ENCODE measurements at regions not wholly inside any gene's neighbourhood (a gene's known extent, or its start where the extent isn't known, plus 50 kb on each side); places are given as distances from the start of the nearest gene placed in this dataset.

DNA sequence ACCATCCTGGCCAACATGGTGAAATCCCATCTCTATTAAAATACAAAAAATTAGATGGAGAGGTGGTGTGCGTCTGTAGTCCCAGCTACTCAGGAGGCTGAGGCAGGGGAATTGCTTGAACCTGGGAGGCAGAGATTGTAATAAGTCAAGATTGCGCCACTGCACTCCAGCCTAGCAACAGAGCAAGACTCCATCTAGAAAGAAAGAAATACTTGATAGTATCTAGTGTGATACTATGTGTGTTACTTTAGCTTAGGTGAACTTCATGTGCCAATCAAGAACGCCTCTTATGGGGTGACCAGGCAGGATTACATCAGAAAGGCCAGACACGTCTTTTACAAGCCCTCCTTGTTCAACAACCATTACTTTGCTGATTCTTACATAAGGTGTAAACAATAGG lies 107.1 kb downstream of the TMEM170B start:
- Histone ChIP-seq H4K5ac (ENCODE audit: insufficient read length, low read depth, low read length) (no peak overlapping the region), H2BK5ac (ENCODE audit: low read depth, low read length) (no peak overlapping the region), H3K79me2 (ENCODE audit: control insufficient read depth in 1 of 2, insufficient read depth in 2 of 2, low read length in 2 of 2) (no peaks in the 10 kb centered on the region), H3K18ac (ENCODE audit: extremely low read depth, low read length) (no peak overlapping the region), H4K8ac (ENCODE audit: extremely low read depth, insufficient read depth, low read length) (no peak overlapping the region), H3K23me2 (ENCODE audit: low read depth, low read length) (no peaks in the 10 kb centered on the region), H3K4me3 (ENCODE audit: extremely low read depth in 1 of 4, insufficient read depth in 2 of 4, low read depth in 3 of 4, low read length in 4 of 4) (no peak overlapping the region), H4K20me1 (replicated peaks in 1 of 2; ENCODE audit: control insufficient read depth in 1 of 2, insufficient read depth in 2 of 2, low read length in 2 of 2) (no peaks in the 10 kb centered on the region), H4K91ac (replicated peaks; ENCODE audit: insufficient read length, low read length) (no peak overlapping the region), H2AFZ (ENCODE audit: low read length) (no peak overlapping the region), H3K4ac (replicated peaks; ENCODE audit: insufficient read length, low read depth, low read length) (no peak overlapping the region), H3K27ac (ENCODE audit: low read depth, low read length) (no peak overlapping the region), H3K23ac (ENCODE audit: insufficient read length) (no peak overlapping the region), H3K27me3 (replicated peaks in 1 of 4; ENCODE audit: control insufficient read depth in 3 of 4, extremely low read depth in 1 of 4, insufficient read depth in 3 of 4, low read length in 3 of 4) (no peaks in the 10 kb centered on the region), H3K9me3 (ENCODE audit: insufficient read depth in 2 of 2, low read depth in 1 of 2, low read length in 1 of 2) (peaks cover 4 to 11% of the 10 kb centered on the region in 2 experiments; a peak in 3 of 4 replicates), H3K56ac (replicated peaks; ENCODE audit: insufficient read length, low read depth, low read length) (no peak overlapping the region), H2BK15ac (ENCODE audit: low read length) (no peak overlapping the region), H2BK20ac (ENCODE audit: low read length) (no peak overlapping the region), H2BK12ac (ENCODE audit: low read depth, low read length) (no peak overlapping the region), H2BK120ac (replicated peaks; ENCODE audit: low read depth, low read length) (no peak overlapping the region), H2AK5ac (ENCODE audit: low read depth, low read length) (no peak overlapping the region), H3K4me2 (ENCODE audit: insufficient read depth in 1 of 2, low read depth in 2 of 2, low read length in 2 of 2) (no peak overlapping the region), H3K36me3 (ENCODE audit: control insufficient read depth in 2 of 4, insufficient read depth in 4 of 4, low read length in 3 of 4) (0 out of 8 replicates have a peak, but pooled peaks cover 0 to 8% (median 0%) of the 10 kb centered on the region in 4 experiments), H3K4me1 (replicated peaks in 1 of 4; ENCODE audit: control insufficient read depth in 3 of 4, insufficient read depth in 4 of 4, low read length in 3 of 4) (peaks cover 0 to 2% (median under 1%) of the 10 kb centered on the region in 4 experiments; a peak in 2 of 7 replicates), H3K14ac (ENCODE audit: insufficient read length) (no peak overlapping the region), H3K79me1 (ENCODE audit: low read depth, low read length) (no peaks in the 10 kb centered on the region), H3K9ac (replicated peaks in 1 of 4; ENCODE audit: extremely low read depth in 1 of 4, low read depth in 3 of 4, low read length in 3 of 4) (no peak overlapping the region)
- FAIRE-seq (no peak), DNase-seq (ENCODE audit: low read depth in 1 of 2, low spot score in 2 of 2) (no peak)
- ChIA-PET POLR2A (ENCODE audit: partially characterized antibody) (no interaction called here), CTCF (ENCODE audit: partially characterized antibody) (interaction anchor here (0.6 to 1.7 kb wide), 3 partner anchors 9 to 108 kb away, joined by 3 to 5 read pairs (median 3); no protein-coding TSS in a partner anchor)
- WGBS, 2 experiments (ENCODE audit: extremely low coverage in 1 of 2, insufficient coverage in 1 of 2, insufficient read length in 1 of 2, insufficient replicate concordance in 2 of 2, low coverage in 1 of 2, low lambda C conversion rate in 2 of 2, missing lambda C conversion rate in 1 of 2), result 94% methylated on average over 4 of the region's 4 CpGs; no CpG with 5 or more reads in 1 of the 2 experiments
- no peak for TF ChIP-seq SIX5 (IDR thresholded peaks at IDR 0.05; ENCODE audit: low read depth, low read length)
- no peak for TF ChIP-seq CBX8 (IDR thresholded peaks at IDR 0.05; ENCODE audit: borderline replicate concordance, low read depth, low read length)
- TF ChIP-seq SIRT6 (IDR thresholded peaks at IDR 0.05; ENCODE audit: low read length), result no peak
- no peak for TF ChIP-seq SUZ12 (IDR thresholded peaks at IDR 0.05; ENCODE audit: low read length)
- TF ChIP-seq SRF (IDR thresholded peaks at IDR 0.05; ENCODE audit: low read depth, low read length), result no peak
- TF ChIP-seq KDM4A (IDR thresholded peaks at IDR 0.05; ENCODE audit: low read depth, low read length, severe bottlenecking), result no peak
- TF ChIP-seq, protein P1, sequence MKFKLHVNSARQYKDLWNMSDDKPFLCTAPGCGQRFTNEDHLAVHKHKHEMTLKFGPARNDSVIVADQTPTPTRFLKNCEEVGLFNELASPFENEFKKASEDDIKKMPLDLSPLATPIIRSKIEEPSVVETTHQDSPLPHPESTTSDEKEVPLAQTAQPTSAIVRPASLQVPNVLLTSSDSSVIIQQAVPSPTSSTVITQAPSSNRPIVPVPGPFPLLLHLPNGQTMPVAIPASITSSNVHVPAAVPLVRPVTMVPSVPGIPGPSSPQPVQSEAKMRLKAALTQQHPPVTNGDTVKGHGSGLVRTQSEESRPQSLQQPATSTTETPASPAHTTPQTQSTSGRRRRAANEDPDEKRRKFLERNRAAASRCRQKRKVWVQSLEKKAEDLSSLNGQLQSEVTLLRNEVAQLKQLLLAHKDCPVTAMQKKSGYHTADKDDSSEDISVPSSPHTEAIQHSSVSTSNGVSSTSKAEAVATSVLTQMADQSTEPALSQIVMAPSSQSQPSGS (IDR thresholded peaks at IDR 0.05; ENCODE audit: low read length), result no peak
- TF ChIP-seq TBP (IDR thresholded peaks at IDR 0.05; ENCODE audit: low read depth, low read length), result no peak
- TF ChIP-seq HDAC6 (IDR thresholded peaks at IDR 0.05; ENCODE audit: low read depth, low read length), result no peak
- TF ChIP-seq NRF1 (IDR thresholded peaks at IDR 0.05; ENCODE audit: low read depth, low read length), result no peak
- no peak for TF ChIP-seq TCF12 (IDR thresholded peaks at IDR 0.05; ENCODE audit: low read depth, low read length)
- no peak for TF ChIP-seq EGR1 (IDR thresholded peaks at IDR 0.05; ENCODE audit: borderline replicate concordance, low read depth, low read length)
- no peak for TF ChIP-seq BRCA1 (IDR thresholded peaks at IDR 0.05; ENCODE audit: low read depth, low read length)
- TF ChIP-seq KDM1A (IDR thresholded peaks at IDR 0.05; ENCODE audit: borderline replicate concordance, low read length), result no peak

Measured in H1 (cell line).